ENCODE measurements at regions not wholly inside any gene's neighbourhood (a gene's known extent, or its start where the extent isn't known, plus 50 kb on each side); places are given as distances from the start of the nearest gene placed in this dataset.

GRCh38 chr1:232163533-232163932 is 466.4 kb downstream of the SIPA1L2 start:
- TF ChIP-seq, protein P1, sequence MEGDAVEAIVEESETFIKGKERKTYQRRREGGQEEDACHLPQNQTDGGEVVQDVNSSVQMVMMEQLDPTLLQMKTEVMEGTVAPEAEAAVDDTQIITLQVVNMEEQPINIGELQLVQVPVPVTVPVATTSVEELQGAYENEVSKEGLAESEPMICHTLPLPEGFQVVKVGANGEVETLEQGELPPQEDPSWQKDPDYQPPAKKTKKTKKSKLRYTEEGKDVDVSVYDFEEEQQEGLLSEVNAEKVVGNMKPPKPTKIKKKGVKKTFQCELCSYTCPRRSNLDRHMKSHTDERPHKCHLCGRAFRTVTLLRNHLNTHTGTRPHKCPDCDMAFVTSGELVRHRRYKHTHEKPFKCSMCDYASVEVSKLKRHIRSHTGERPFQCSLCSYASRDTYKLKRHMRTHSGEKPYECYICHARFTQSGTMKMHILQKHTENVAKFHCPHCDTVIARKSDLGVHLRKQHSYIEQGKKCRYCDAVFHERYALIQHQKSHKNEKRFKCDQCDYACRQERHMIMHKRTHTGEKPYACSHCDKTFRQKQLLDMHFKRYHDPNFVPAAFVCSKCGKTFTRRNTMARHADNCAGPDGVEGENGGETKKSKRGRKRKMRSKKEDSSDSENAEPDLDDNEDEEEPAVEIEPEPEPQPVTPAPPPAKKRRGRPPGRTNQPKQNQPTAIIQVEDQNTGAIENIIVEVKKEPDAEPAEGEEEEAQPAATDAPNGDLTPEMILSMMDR (IDR thresholded peaks at IDR 0.05) = no peak
- no peak for TF ChIP-seq EP300 (IDR thresholded peaks at IDR 0.05)
